GM23248 (cell line): ENCODE measurements at regions not wholly inside any gene's neighbourhood (a gene's known extent, or its start where the extent isn't known, plus 50 kb on each side); places are given as distances from the start of the nearest gene placed in this dataset.

Experiments used
- EZH2 ChIP-seq: fragments of 200-600 bp; sonication (generic); IDR thresholded peaks from 2 replicates; pipeline ENCODE4 v1.6.1; 2018; ENCODE audit warnings: antibody characterized with exemption, mild to moderate bottlenecking; ENCODE audit not compliant: insufficient read depth, poor library complexity, severe bottlenecking
- EZH2phosphoT487 ChIP-seq: fragments of 200-600 bp; sonication (generic); IDR thresholded peaks from 2 replicates; pipeline ENCODE4 v1.6.1; 2018; ENCODE audit warnings: antibody characterized with exemption, moderate library complexity, mild to moderate bottlenecking, low read depth; ENCODE audit not compliant: insufficient read depth

DNA sequence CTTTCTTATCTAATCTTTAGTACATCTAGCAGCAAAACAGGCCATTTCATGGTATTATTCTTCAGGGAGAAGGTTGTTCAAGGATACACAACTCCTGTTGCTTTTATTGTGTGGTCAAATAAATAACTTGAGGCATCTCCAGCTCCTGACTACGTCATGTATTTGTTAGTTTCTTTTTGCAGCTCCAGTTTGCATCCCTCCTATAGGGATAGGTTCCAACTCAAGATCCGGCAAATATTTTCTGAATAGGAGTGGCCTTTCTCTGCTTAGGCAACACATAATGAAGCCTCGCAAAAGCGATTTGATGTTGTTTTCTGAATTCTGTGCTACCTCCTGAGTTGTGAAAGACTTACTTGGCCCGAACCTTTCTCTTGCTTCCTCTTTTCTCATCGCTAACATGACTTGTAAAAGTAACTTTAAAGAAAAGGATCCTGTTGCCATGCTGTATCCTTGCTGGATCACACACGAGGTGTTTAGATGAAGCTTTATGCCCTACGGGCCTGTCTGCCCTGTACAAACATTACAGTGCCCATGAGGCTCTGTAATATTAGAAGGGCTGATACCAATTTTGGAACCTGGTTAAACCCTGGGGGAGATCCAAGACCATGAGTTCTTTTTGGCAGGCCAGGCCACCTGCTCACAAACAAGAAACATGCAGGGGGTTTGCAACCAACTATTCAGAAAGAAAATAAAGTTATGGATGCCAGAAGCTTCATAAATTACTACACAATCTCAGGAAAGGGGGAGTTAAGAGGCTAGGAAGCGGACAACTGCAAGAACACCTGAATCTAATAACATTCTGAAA, 149.8 kb upstream of the FGF10 start:
- no peak for TF ChIP-seq EZH2
- no peak for TF ChIP-seq EZH2phosphoT487
